22Rv1 (cell line): ENCODE measurements at regions not wholly inside any gene's neighbourhood (a gene's known extent, or its start where the extent isn't known, plus 50 kb on each side); places are given as distances from the start of the nearest gene placed in this dataset.

Experiments used
- CTCF ChIP-seq: fragments of 450-650 bp; IDR thresholded peaks from 2 replicates; pipeline ENCODE4 v1.5.1; 2017; ENCODE audit warnings: mild to moderate bottlenecking
- ZFX ChIP-seq: fragments of 450-650 bp; IDR thresholded peaks from 2 replicates; pipeline ENCODE4 v1.6.1; 2017; ENCODE audit warnings: antibody characterized with exemption, borderline replicate concordance

- TF ChIP-seq CTCF (no peak), ZFX (no peak)
Observed at GRCh38 chr9:31135567-31135966, 1248.9 kb upstream of the ACO1 start.
